Ectodermal cell (in vitro differentiated cells): ENCODE measurements at regions not wholly inside any gene's neighbourhood (a gene's known extent, or its start where the extent isn't known, plus 50 kb on each side); places are given as distances from the start of the nearest gene placed in this dataset.
"Not testable (repeated sequence)": the region's sequence is repeated elsewhere in the genome, so short reads cannot be mapped to it uniquely, and the experiment has no call there.

Source experiments
- H3K27ac ChIP-seq: 2 replicates; pipeline ENCODE4 v1.7.0; 2013; ENCODE audit warnings: mild to moderate bottlenecking, low read depth, low read length; ENCODE audit not compliant: insufficient read depth, poor library complexity, severe bottlenecking
- H3K27me3 ChIP-seq: 2 replicates; pipeline ENCODE4 v1.7.0; 2013; ENCODE audit warnings: mild to moderate bottlenecking, low read length; ENCODE audit not compliant: insufficient read depth, control insufficient read depth, poor library complexity, severe bottlenecking
- H3K36me3 ChIP-seq: one replicate; pipeline ENCODE4 v1.7.0; 2013; ENCODE audit warnings: low read length; ENCODE audit not compliant: control insufficient read depth, insufficient read depth
- H3K4me1 ChIP-seq: one replicate; pipeline ENCODE4 v1.7.0; 2013; ENCODE audit warnings: low read length; ENCODE audit not compliant: control insufficient read depth, insufficient read depth
- H3K4me3 ChIP-seq: 2 replicates; pipeline ENCODE4 v1.7.0; 2013; ENCODE audit warnings: low read depth, low read length, control low read depth; ENCODE audit not compliant: insufficient read depth
- H3K9me3 ChIP-seq: 2 replicates; pipeline ENCODE4 v1.7.0; 2013; ENCODE audit warnings: mild to moderate bottlenecking, low read length, moderate library complexity; ENCODE audit not compliant: control insufficient read depth
- WGBS, 2 experiments: methylation state at CpG; one replicate each; pipeline ENCODE4 v1.1.7; 2013; ENCODE audit warnings: missing lambda C conversion rate in 2 of 2; 5-methylcytosine and 5-hydroxymethylcytosine counted together

- H3K4me1 ChIP-seq, H3K9me3 ChIP-seq, H3K4me3 ChIP-seq, H3K27me3 ChIP-seq, H3K27ac ChIP-seq, H3K36me3 ChIP-seq: not testable (repeated sequence)
- WGBS, 2 experiments, result 91 to 96% methylated on average over 2 of the region's 2 CpGs
These were observed 285.6 kb downstream of the SRGAP2C start for GRCh38 chr1:121470401-121470800.

- Histone ChIP-seq H3K9me3 (no peaks in the 10 kb centered on the region), H3K36me3 (no peaks in the 10 kb centered on the region), H3K27ac (no peak overlapping the region), H3K27me3 (no peaks in the 10 kb centered on the region), H3K4me1 (no peaks in the 10 kb centered on the region), H3K4me3 (no peak overlapping the region)
- WGBS, 2 experiments, result 75 to 88% methylated on average over 1 of the region's 1 CpG
These were observed 286.7 kb downstream of the SRGAP2C start for GRCh38 chr1:121471523-121471922.

GRCh38 chr1:121472017-121472416, 287.2 kb downstream of the SRGAP2C start:
- no peaks in the 10 kb centered on the region for H3K36me3 ChIP-seq
- no peak overlapping the region for H3K4me3 ChIP-seq
- no peaks in the 10 kb centered on the region for H3K9me3 ChIP-seq
- H3K27me3 ChIP-seq, result no peaks in the 10 kb centered on the region
- no peaks in the 10 kb centered on the region for H3K4me1 ChIP-seq
- H3K27ac ChIP-seq, result no peak overlapping the region
- 85 to 88% methylated on average over 4 of the region's 4 CpGs for WGBS, 2 experiments

- Histone ChIP-seq H3K4me1 (no peaks in the 10 kb centered on the region), H3K4me3 (no peak overlapping the region), H3K36me3 (no peaks in the 10 kb centered on the region), H3K27ac (no peak overlapping the region), H3K9me3 (no peaks in the 10 kb centered on the region), H3K27me3 (no peaks in the 10 kb centered on the region)
These were observed 298.5 kb downstream of the SRGAP2C start for GRCh38 chr1:121483234-121483633.

GRCh38 chr1:121483961-121484424, 299.2 kb downstream of the SRGAP2C start:
- no peak overlapping the region for H3K4me3 ChIP-seq
- no peaks in the 10 kb centered on the region for H3K9me3 ChIP-seq
- no peak overlapping the region for H3K27ac ChIP-seq
- H3K4me1 ChIP-seq, result no peaks in the 10 kb centered on the region
- no peaks in the 10 kb centered on the region for H3K36me3 ChIP-seq
- no peaks in the 10 kb centered on the region for H3K27me3 ChIP-seq

GRCh38 chr1:121494796-121495195, 310.0 kb downstream of the SRGAP2C start:
- not testable (repeated sequence) for H3K4me1 ChIP-seq, H3K27me3 ChIP-seq, H3K9me3 ChIP-seq, H3K36me3 ChIP-seq, H3K4me3 ChIP-seq, H3K27ac ChIP-seq

GRCh38 chr1:121511455-121511854, 326.7 kb downstream of the SRGAP2C start:
- not testable (repeated sequence) for H3K27me3 ChIP-seq, H3K27ac ChIP-seq, H3K4me1 ChIP-seq, H3K4me3 ChIP-seq, H3K36me3 ChIP-seq, H3K9me3 ChIP-seq
- WGBS, 2 experiments, result 91 to 92% methylated on average over 5 of the region's 5 CpGs

GRCh38 chr1:121511876-121512275, 327.1 kb downstream of the SRGAP2C start:
- H3K27me3 ChIP-seq, H3K4me1 ChIP-seq, H3K27ac ChIP-seq, H3K4me3 ChIP-seq, H3K36me3 ChIP-seq, H3K9me3 ChIP-seq: not testable (repeated sequence)
- 60 to 100% methylated on average over 1 of the region's 1 CpG for WGBS, 2 experiments

GRCh38 chr1:121515235-121515634, 330.5 kb downstream of the SRGAP2C start:
- Histone ChIP-seq H3K9me3 (no peaks in the 10 kb centered on the region), H3K27ac (no peak overlapping the region), H3K4me1 (no peaks in the 10 kb centered on the region), H3K36me3 (no peaks in the 10 kb centered on the region), H3K27me3 (no peaks in the 10 kb centered on the region), H3K4me3 (no peak overlapping the region)
- 84 to 94% methylated on average over 2 of the region's 2 CpGs for whole genome bisulfite sequencing, 2 experiments

- H3K27ac ChIP-seq, result no peak overlapping the region
- H3K9me3 ChIP-seq, result no peaks in the 10 kb centered on the region
- H3K27me3 ChIP-seq, result no peaks in the 10 kb centered on the region
- no peaks in the 10 kb centered on the region for H3K36me3 ChIP-seq
- 92 to 97% methylated on average over 6 to 8 of the region's 8 CpGs for WGBS, 2 experiments
- H3K4me3 ChIP-seq, result no peak overlapping the region
- H3K4me1 ChIP-seq, result no peaks in the 10 kb centered on the region
These were observed 331.6 kb downstream of the SRGAP2C start for GRCh38 chr1:121516234-121516967.
